Right lung (tissue), 2 donors: ENCODE measurements at regions not wholly inside any gene's neighbourhood (a gene's known extent, or its start where the extent isn't known, plus 50 kb on each side); places are given as distances from the start of the nearest gene placed in this dataset.

ENCODE experiments used
- DNase-seq, 2 donors: peaks; one replicate each; pipeline ENCODE4 v3.0.0-alpha.2; 2013

GRCh38 chr1:234778221-234779159 is 168.5 kb upstream of the IRF2BP2 start:
- DNase-seq: no peak

DNA sequence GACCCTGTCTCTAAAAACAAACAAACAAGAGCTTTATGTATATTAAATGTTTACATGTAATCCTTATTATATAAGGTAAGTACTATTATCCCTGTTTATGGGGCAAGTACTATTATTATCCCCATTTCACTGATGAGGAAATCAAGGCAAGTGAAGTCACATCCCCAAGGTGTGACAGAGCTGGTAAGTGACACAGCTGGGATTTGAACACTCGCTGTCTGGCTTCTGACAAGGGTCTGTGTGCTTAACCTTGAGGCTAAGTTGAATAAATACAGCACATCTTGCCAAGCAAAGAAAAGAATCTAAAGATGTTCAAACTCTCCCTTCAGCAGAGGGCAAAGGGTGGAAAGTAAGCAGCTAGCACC is 167.9 kb upstream of the IRF2BP2 start:
- DNase-seq: no peak

GRCh38 chr1:234776876-234777855 is 167.2 kb upstream of the IRF2BP2 start:
- DNase-seq: no peak

DNA sequence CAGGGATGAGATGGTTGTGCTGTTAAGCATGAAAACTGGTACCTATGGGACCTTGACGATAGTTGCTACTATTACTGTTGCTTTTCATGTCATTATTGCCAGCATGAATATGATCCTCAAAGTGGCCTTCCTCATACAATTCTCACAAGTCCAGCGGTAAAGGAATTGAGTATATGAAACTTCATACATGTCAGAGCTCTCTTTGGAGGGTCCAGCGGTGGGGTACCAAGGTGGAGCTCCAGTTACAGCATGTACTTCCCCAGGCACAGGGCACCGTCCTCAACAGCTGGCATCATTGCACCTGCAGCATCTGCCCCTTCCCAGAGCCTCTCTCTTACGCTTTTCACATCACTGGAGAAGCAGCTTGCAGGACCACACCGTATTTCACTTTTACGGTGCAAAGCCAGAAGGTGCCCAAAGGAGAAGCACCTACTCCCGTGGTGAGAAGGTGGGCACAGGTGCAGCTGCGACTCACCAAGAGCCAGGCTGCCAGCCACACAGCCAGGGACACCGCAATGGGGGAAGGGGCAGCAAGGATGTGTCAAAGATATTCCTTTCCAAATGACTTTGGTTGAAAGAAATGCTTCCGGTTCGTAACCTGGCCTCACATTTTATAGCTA is 166.4 kb upstream of the IRF2BP2 start:
- no peak for DNase-seq

DNA sequence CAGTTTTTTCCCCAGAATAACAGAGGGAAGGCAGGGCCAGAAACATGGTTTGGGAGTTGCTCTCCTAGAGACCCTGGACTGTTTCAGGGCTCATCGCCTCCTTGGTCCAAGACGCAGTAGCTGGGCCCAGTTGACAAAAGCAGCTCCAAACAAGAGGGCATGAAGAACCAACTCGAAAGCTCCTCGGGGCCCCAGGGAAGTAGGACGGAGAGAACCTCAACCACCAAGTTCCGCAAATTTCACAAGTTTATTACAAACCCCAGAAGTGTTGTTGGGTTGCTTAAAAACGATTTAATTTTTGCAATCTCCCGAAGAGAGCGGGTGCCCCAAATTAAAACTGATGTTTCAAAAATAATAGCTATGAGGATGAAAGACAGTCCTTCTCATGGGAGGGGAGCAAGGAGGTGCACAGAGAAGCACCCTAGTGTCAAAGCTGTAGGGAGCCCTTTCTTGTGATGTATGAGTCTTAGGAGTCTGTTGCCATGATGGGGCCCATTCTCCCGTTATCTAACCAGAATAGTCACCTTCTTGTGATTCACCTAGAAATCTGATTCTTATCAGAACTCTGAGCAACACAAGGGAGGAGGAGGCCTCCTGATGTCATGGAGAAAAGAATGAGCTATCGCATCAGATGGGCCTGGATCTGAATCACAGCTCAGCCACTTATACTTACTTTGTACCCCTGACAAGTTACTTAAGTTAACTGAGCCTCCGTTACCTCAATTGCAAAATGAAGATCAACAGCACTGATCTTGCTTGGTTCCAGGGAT is 165.7 kb upstream of the IRF2BP2 start:
- no peak for DNase-seq

DNA sequence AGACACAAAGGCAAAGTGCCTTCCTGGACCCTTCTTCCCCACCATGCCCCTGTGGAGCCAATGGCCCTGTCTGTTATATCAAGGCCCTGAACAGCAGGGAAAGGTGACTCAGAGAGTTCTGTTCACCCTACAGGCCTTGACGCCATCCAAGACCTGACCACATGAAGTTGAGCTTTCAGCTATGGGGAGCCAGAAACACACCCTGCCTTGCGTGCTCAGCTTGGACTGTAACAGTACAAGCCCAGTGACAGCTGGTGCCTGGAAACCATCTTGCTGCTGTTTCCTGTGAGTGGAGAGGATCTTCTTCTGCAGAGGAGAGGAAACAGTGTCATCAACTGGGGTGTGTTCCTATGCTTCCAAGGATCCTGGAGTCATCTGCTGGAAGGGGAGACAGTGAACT is 165.0 kb upstream of the IRF2BP2 start:
- no peak for DNase-seq

GRCh38 chr1:234773936-234774677 is 164.1 kb upstream of the IRF2BP2 start:
- no peak for DNase-seq

- no peak for DNase-seq
Measured at GRCh38 chr1:234772345-234773147, 162.6 kb upstream of the IRF2BP2 start.

- DNase-seq: no peak
Measured at GRCh38 chr1:234771642-234772344, 161.8 kb upstream of the IRF2BP2 start.

DNA sequence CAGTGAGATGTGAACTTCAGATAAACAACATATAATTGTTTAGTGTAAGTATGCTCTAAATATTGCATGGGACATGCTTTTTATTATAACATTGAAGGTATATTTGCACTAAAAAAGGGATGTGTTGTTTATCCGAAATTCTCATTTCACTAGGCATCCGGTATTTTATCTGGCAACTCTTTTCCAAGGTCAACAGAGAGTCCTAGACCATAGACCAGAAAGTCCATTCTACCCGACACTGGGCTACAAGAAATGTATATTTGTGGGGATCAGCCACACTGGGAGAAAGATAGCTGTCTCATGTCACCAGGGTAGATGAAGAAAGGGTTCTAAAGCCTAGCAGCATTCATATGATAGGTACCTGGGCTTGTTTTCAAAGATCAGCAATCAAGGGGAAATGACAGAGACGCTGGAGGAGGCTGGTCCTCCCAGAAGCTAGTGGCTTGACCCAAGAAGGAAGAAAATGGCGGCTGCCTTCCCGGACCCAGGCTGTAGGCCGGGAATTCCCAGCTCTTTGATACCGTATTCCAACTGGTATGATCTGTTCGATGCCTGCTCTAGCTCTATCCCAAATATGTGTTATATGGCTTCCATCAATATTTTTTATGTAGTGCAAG is 161.1 kb upstream of the IRF2BP2 start:
- no peak for DNase-seq

- DNase-seq: no peak
Measured at GRCh38 chr1:234769986-234770795, 160.2 kb upstream of the IRF2BP2 start.

DNA sequence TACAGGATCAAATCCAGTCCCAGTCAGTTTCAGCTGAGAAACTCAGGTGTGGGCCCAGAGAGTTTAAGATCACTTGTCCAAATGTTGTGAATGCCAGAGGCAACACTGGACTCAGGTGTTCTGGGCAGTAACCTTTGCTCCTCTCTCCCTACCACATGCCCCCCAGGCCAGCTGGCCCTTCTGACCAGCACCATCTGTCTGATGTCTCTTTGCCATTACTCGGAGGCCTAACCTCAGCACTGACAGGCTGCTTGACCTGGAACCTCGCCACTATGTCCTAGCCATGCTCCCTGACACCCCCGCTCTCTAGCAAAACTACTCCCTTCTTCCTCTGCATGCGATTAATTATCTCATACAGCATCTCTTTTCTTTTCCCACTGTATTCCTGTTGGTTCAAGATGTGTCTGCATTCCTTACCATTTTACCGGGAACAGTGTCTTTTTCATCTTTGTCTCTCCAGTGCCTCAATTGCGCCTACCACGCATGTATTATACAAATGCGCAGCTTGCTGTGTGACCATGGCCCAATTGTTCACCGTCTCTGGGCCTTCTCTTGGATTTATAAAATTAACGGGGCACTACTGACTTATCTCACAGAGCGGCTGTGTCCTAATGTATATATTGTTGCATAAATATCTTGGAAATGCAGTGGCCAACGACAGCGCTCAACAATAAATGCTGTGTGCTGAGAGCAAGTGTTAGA is 159.5 kb upstream of the IRF2BP2 start:
- no peak for DNase-seq

DNA sequence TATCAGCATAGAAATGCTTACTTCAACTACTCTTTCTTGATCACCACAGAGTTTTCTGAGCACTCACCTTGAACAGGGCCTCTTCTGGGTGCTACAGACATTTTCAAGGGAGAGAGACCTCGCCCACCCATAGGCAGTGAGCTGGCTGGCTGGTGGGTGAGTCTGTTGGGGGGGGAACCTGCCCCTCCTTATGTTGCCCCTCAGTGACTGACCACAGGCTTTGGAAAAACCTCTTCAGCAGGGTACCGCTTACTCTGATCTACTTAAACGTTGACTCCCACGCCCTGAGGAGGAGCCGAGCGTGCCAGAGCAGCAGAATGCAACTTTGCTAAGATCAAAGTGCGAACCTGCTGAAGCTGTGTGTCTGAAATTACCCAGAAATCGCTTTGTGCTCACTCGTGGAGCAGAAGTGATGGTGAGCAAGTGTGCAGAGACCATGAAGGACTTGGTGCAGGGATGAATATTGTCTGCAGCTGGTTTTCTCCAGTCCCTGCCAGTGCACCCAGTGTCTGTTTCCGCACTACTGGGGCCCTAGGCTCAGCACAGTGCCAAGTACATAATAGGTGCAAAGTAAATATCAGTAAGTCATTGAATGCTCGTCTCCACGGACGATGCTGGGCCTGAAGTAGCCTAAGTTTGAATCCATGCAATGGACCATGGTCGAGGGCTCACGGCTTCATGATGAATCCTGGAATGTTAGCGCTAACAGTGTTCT is 158.7 kb upstream of the IRF2BP2 start:
- DNase-seq: no peak

DNA sequence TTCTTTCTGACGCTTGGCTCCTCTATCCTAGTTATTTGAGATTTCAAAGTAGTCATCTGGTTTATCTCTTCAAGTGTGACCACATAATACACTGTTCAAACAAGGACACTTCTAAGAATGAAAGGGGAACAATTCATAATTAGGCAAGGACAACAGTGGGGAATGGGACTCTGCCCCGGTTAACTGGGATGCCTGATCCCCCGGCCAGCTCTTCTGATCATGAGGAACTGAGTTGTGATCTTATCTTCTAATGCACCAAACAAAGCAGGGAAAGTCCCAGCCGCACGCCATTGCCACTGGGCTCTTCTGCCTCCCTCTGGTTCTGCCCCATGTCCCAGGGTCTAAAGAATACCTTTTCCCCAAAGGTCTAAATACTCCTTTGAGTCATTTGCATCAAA is 158.2 kb upstream of the IRF2BP2 start:
- DNase-seq: no peak

DNA sequence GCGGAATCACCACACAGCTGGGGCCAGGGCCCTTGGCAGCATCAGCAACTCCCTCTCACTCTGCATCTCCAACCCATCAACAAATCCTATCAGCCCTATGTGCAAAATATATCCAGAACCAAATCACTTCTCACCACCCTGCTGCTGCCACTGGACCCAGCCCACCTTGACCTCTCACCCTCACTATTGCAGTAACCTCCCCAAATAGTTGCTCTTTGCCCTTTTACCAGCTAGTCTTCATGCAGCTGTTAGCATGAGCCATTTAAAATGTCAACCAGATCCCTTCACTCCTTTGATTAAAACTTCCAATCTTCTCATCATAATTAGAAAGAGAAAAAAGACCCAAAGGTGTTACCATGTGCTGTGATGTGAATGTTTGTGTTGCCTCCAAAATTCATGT is 155.7 kb upstream of the IRF2BP2 start:
- DNase-seq: no peak

DNA sequence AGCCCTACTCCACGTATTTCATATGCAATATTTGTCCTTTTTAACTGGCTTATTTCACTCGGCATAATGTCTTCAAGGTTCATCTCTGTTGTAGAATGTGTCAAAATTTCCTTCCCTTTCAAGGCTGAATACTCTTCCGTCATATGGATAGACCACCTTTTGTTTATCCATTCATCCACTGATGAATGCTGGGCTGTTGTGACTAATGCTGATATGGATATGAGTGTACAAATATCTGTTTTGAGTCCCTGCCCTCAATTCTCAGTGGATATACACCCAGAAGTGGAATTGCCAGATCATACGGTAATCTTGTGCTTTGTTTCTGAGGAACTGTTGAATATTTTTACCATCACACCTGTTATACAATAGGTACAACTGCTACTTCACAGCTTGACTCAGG is 155.2 kb upstream of the IRF2BP2 start:
- no peak for DNase-seq
